ENCODE measurements at regions not wholly inside any gene's neighbourhood (a gene's known extent, or its start where the extent isn't known, plus 50 kb on each side); places are given as distances from the start of the nearest gene placed in this dataset.

- Mint-ChIP-seq H3K4me1 (no peaks in the 10 kb centered on the region), H3K9me3 (no peaks in the 10 kb centered on the region)
- no peak for ATAC-seq (replicated peaks)
Measured at GRCh38 chr2:149738767-149739166, 151.2 kb upstream of the MMADHC start.

GRCh38 chr2:149737896-149738295, 150.3 kb upstream of the MMADHC start:
- Mint-ChIP-seq H3K27me3 (no peaks in the 10 kb centered on the region), H3K27ac (no peak overlapping the region), H3K36me3 (no peaks in the 10 kb centered on the region), H3K9me3 (no peaks in the 10 kb centered on the region), H3K4me1 (no peaks in the 10 kb centered on the region), H3K4me3 (no peak overlapping the region)
- ATAC-seq (replicated peaks) (no peak), DNase-seq (no peak)

More at GRCh38 chr2:149738767-149739166, 151.2 kb upstream of the MMADHC start:
- Mint-ChIP-seq H3K4me3 (no peak overlapping the region), H3K27ac (no peak overlapping the region), H3K27me3 (no peaks in the 10 kb centered on the region), H3K36me3 (no peaks in the 10 kb centered on the region)
- DNase-seq: no peak

- no peaks in the 10 kb centered on the region for H3K4me1 Mint-ChIP-seq
- no peaks in the 10 kb centered on the region for H3K36me3 Mint-ChIP-seq
- no peaks in the 10 kb centered on the region for H3K9me3 Mint-ChIP-seq
- no peaks in the 10 kb centered on the region for H3K27me3 Mint-ChIP-seq
- no peak for ATAC-seq (replicated peaks)
- no peak overlapping the region for H3K4me3 Mint-ChIP-seq
- DNase-seq: no peak
- no peak overlapping the region for H3K27ac Mint-ChIP-seq
Measured at GRCh38 chr2:149735237-149735958, 147.8 kb upstream of the MMADHC start.

GRCh38 chr2:149733936-149734685, 146.5 kb upstream of the MMADHC start:
- Mint-ChIP-seq H3K4me3 (no peak overlapping the region), H3K9me3 (no peaks in the 10 kb centered on the region), H3K27me3 (no peaks in the 10 kb centered on the region), H3K4me1 (no peaks in the 10 kb centered on the region), H3K27ac (no peak overlapping the region), H3K36me3 (no peaks in the 10 kb centered on the region)
- no peak for DNase-seq
- no peak for ATAC-seq (replicated peaks)

- H3K4me3 Mint-ChIP-seq: no peak overlapping the region
- no peak overlapping the region for H3K27ac Mint-ChIP-seq
- H3K9me3 Mint-ChIP-seq: no peaks in the 10 kb centered on the region
- H3K27me3 Mint-ChIP-seq: no peaks in the 10 kb centered on the region
- no peaks in the 10 kb centered on the region for H3K4me1 Mint-ChIP-seq
- ATAC-seq (replicated peaks) (no peak), DNase-seq (no peak)
- H3K36me3 Mint-ChIP-seq: no peaks in the 10 kb centered on the region
Measured at GRCh38 chr2:149732730-149733290, 145.2 kb upstream of the MMADHC start.

- Mint-ChIP-seq H3K9me3 (no peaks in the 10 kb centered on the region), H3K27me3 (no peaks in the 10 kb centered on the region), H3K36me3 (no peaks in the 10 kb centered on the region), H3K4me1 (no peaks in the 10 kb centered on the region), H3K27ac (no peak overlapping the region), H3K4me3 (no peak overlapping the region)
- ATAC-seq (replicated peaks): no peak
- DNase-seq: no peak
Measured at GRCh38 chr2:149732001-149732685, 144.6 kb upstream of the MMADHC start.

- Mint-ChIP-seq H3K4me3 (no peak overlapping the region), H3K27ac (no peak overlapping the region), H3K27me3 (peaks cover 0 to 1% of the 10 kb centered on the region in 2 donors), H3K36me3 (no peaks in the 10 kb centered on the region), H3K4me1 (no peaks in the 10 kb centered on the region), H3K9me3 (no peaks in the 10 kb centered on the region)
- DNase-seq (no peak), ATAC-seq (replicated peaks) (no peak)
Measured at GRCh38 chr2:149731079-149731478, 143.5 kb upstream of the MMADHC start.

GRCh38 chr2:149729586-149729985, 142.0 kb upstream of the MMADHC start:
- H3K27ac Mint-ChIP-seq: no peak overlapping the region
- H3K9me3 Mint-ChIP-seq: no peaks in the 10 kb centered on the region
- no peaks in the 10 kb centered on the region for H3K36me3 Mint-ChIP-seq
- no peak overlapping the region for H3K4me3 Mint-ChIP-seq
- ATAC-seq (replicated peaks) (no peak), DNase-seq (no peak)
- peaks cover 0 to 3% of the 10 kb centered on the region in 2 donors for H3K27me3 Mint-ChIP-seq
- no peaks in the 10 kb centered on the region for H3K4me1 Mint-ChIP-seq

GRCh38 chr2:149727927-149728326, 140.4 kb upstream of the MMADHC start:
- DNase-seq: no peak
- peaks cover 0 to 3% of the 10 kb centered on the region in 2 donors for H3K27me3 Mint-ChIP-seq
- H3K4me3 Mint-ChIP-seq: no peak overlapping the region
- no peaks in the 10 kb centered on the region for H3K36me3 Mint-ChIP-seq
- no peaks in the 10 kb centered on the region for H3K4me1 Mint-ChIP-seq
- ATAC-seq (replicated peaks): no peak
- H3K9me3 Mint-ChIP-seq: no peaks in the 10 kb centered on the region
- H3K27ac Mint-ChIP-seq: no peak overlapping the region

GRCh38 chr2:149725234-149725633, 137.7 kb upstream of the MMADHC start:
- Mint-ChIP-seq H3K27ac (no peak overlapping the region), H3K4me1 (no peaks in the 10 kb centered on the region), H3K4me3 (no peak overlapping the region), H3K36me3 (no peaks in the 10 kb centered on the region), H3K9me3 (no peaks in the 10 kb centered on the region), H3K27me3 (peaks cover 0 to 3% of the 10 kb centered on the region in 2 donors)
- no peak for DNase-seq
- ATAC-seq (replicated peaks): no peak

- DNase-seq (no peak), ATAC-seq (replicated peaks) (no peak)
- H3K27ac Mint-ChIP-seq: no peak overlapping the region
- H3K4me3 Mint-ChIP-seq: no peak overlapping the region
- peaks cover 0 to 3% of the 10 kb centered on the region in 2 donors for H3K27me3 Mint-ChIP-seq
- H3K36me3 Mint-ChIP-seq: no peaks in the 10 kb centered on the region
- H3K9me3 Mint-ChIP-seq: no peaks in the 10 kb centered on the region
- H3K4me1 Mint-ChIP-seq: no peaks in the 10 kb centered on the region
Measured at GRCh38 chr2:149724091-149724490, 136.5 kb upstream of the MMADHC start.

- H3K4me1 Mint-ChIP-seq: no peaks in the 10 kb centered on the region
Measured at GRCh38 chr2:149720615-149721014, 133.0 kb upstream of the MMADHC start.

GRCh38 chr2:149719695-149720094, 132.1 kb upstream of the MMADHC start:
- Mint-ChIP-seq H3K27me3 (no peaks in the 10 kb centered on the region), H3K36me3 (no peaks in the 10 kb centered on the region), H3K4me1 (no peaks in the 10 kb centered on the region), H3K4me3 (no peak overlapping the region), H3K9me3 (no peaks in the 10 kb centered on the region), H3K27ac (no peak overlapping the region)
- ATAC-seq (replicated peaks): no peak
- no peak for DNase-seq

More at GRCh38 chr2:149720615-149721014, 133.0 kb upstream of the MMADHC start:
- DNase-seq (no peak), ATAC-seq (replicated peaks) (no peak)
- no peaks in the 10 kb centered on the region for H3K9me3 Mint-ChIP-seq
- no peaks in the 10 kb centered on the region for H3K27me3 Mint-ChIP-seq
- H3K36me3 Mint-ChIP-seq: no peaks in the 10 kb centered on the region
- H3K27ac Mint-ChIP-seq: no peak overlapping the region
- no peak overlapping the region for H3K4me3 Mint-ChIP-seq

- Mint-ChIP-seq H3K27me3 (no peaks in the 10 kb centered on the region), H3K9me3 (peaks cover 0 to 2% of the 10 kb centered on the region in 2 donors), H3K4me3 (no peak overlapping the region), H3K36me3 (no peaks in the 10 kb centered on the region), H3K27ac (no peak overlapping the region), H3K4me1 (no peaks in the 10 kb centered on the region)
- ATAC-seq (replicated peaks) (no peak), DNase-seq (no peak)
Measured at GRCh38 chr2:149716687-149717086, 129.1 kb upstream of the MMADHC start.

Measured in stimulated activated naive B cell treated with anti-CD40 and anti-IgM and Interleukin-4, amounts not matched to agents 10 μg/mL and 1 μg/mL and 100 μg/mL, for 72 hours (primary cell).